ENCODE measurements at regions not wholly inside any gene's neighbourhood (a gene's known extent, or its start where the extent isn't known, plus 50 kb on each side); places are given as distances from the start of the nearest gene placed in this dataset.

GRCh38 chr17:5825717-5826330 is 241.5 kb upstream of the NLRP1 start:
- Histone ChIP-seq H3K36me3 (ENCODE audit: insufficient read depth, low read length) (no peaks in the 10 kb centered on the region), H3K9me3 (ENCODE audit: low read depth, low read length) (no peaks in the 10 kb centered on the region), H3K4me3 (no peak overlapping the region), H3K27ac (no peak overlapping the region), H3K9ac (ENCODE audit: insufficient read length) (no peak overlapping the region)
- no peak for TF ChIP-seq FOXP2 (optimal IDR thresholded peaks at IDR 0.05; ENCODE audit: control extremely low read depth, extremely low read length, insufficient read depth)
- no peak for TF ChIP-seq POLR2AphosphoS5 (IDR thresholded peaks at IDR 0.05; ENCODE audit: borderline replicate concordance, low read depth, low read length)
- no peak for TF ChIP-seq EZH2 (IDR thresholded peaks at IDR 0.05)
- no peak for DNase-seq (ENCODE audit: low read depth, low spot score)

GRCh38 chr17:5826384-5826783 is 242.1 kb upstream of the NLRP1 start:
- no peak overlapping the region for H3K4me3 ChIP-seq
- no peak overlapping the region for H3K9ac ChIP-seq (ENCODE audit: insufficient read length)
- H3K36me3 ChIP-seq (ENCODE audit: insufficient read depth, low read length) = no peaks in the 10 kb centered on the region
- H3K9me3 ChIP-seq (ENCODE audit: low read depth, low read length) = no peaks in the 10 kb centered on the region
- no peak for DNase-seq (ENCODE audit: low read depth, low spot score)
- TF ChIP-seq EZH2 (IDR thresholded peaks at IDR 0.05) (no peak), FOXP2 (optimal IDR thresholded peaks at IDR 0.05; ENCODE audit: control extremely low read depth, extremely low read length, insufficient read depth) (no peak), POLR2AphosphoS5 (IDR thresholded peaks at IDR 0.05; ENCODE audit: borderline replicate concordance, low read depth, low read length) (no peak)
- no peak overlapping the region for H3K27ac ChIP-seq

DNA sequence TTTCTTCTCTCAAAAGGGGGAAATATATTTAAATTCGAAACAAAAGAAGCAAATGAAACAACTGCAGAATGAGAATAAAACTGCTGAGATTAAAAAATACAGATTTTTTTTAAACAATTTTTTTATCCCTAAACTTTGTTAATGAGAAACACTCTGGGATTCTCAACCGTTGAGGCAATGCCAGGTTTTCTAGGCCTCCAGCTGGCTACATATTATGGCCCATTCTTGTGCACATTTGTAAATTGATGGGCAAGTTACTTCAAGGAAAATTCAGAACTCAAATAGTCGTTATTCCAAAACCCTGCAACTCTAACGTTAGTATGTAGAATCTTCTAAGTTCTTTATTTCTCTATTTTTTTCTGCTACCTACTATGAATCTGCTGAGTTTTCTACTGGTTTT is 239.3 kb upstream of the WSCD1 start:
- H3K27ac ChIP-seq = no peak overlapping the region
- no peak overlapping the region for H3K4me3 ChIP-seq
- no peak for TF ChIP-seq POLR2AphosphoS5 (IDR thresholded peaks at IDR 0.05; ENCODE audit: borderline replicate concordance, low read depth, low read length)
- TF ChIP-seq EZH2 (IDR thresholded peaks at IDR 0.05) = no peak
- DNase-seq (ENCODE audit: low read depth, low spot score) = no peak
- no peaks in the 10 kb centered on the region for H3K9me3 ChIP-seq (ENCODE audit: low read depth, low read length)
- H3K9ac ChIP-seq (ENCODE audit: insufficient read length) = no peak overlapping the region
- no peaks in the 10 kb centered on the region for H3K36me3 ChIP-seq (ENCODE audit: insufficient read depth, low read length)

DNA sequence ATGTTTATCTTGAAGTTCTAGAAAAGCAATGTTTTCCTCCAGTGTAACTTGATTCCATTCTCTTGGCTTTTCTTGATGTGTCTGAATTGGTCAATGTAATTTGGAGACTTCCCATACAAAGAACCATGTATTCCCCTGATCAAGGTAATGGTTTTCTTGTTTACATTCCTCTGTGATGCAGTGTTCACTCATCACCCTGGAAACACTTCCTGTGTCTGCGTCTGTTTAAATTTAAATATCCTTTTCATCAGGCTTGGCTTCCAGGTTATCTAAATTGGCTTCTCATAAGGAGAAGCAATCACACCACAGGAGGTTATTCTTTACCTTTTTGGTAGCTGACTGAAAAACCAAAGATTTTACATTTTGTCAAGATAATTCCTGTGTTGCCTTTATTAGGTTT is 237.3 kb upstream of the WSCD1 start:
- no peak overlapping the region for H3K9ac ChIP-seq (ENCODE audit: insufficient read length)

GRCh38 chr17:5837055-5837491 is 233.1 kb upstream of the WSCD1 start:
- no peak for DNase-seq (ENCODE audit: low read depth, low spot score)

More for the DNA sequence above, 237.3 kb upstream of the WSCD1 start:
- TF ChIP-seq FOXP2 (optimal IDR thresholded peaks at IDR 0.05; ENCODE audit: control extremely low read depth, extremely low read length, insufficient read depth) (no peak), EZH2 (IDR thresholded peaks at IDR 0.05) (no peak), POLR2AphosphoS5 (IDR thresholded peaks at IDR 0.05; ENCODE audit: borderline replicate concordance, low read depth, low read length) (no peak)
- no peaks in the 10 kb centered on the region for H3K36me3 ChIP-seq (ENCODE audit: insufficient read depth, low read length)
- no peak for DNase-seq (ENCODE audit: low read depth, low spot score)
- H3K4me3 ChIP-seq = no peak overlapping the region
- H3K27ac ChIP-seq = no peak overlapping the region
- no peaks in the 10 kb centered on the region for H3K9me3 ChIP-seq (ENCODE audit: low read depth, low read length)

GRCh38 chr17:5838661-5839300 is 231.4 kb upstream of the WSCD1 start:
- TF ChIP-seq POLR2AphosphoS5 (IDR thresholded peaks at IDR 0.05; ENCODE audit: borderline replicate concordance, low read depth, low read length) = no peak
- TF ChIP-seq FOXP2 (optimal IDR thresholded peaks at IDR 0.05; ENCODE audit: control extremely low read depth, extremely low read length, insufficient read depth) = no peak
- TF ChIP-seq EZH2 (IDR thresholded peaks at IDR 0.05) = no peak
- Histone ChIP-seq H3K9ac (ENCODE audit: insufficient read length) (no peak overlapping the region), H3K4me3 (no peak overlapping the region), H3K9me3 (ENCODE audit: low read depth, low read length) (no peaks in the 10 kb centered on the region), H3K27ac (no peak overlapping the region), H3K36me3 (ENCODE audit: insufficient read depth, low read length) (no peaks in the 10 kb centered on the region)
- DNase-seq (ENCODE audit: low read depth, low spot score) = no peak

More at GRCh38 chr17:5837055-5837491, 233.1 kb upstream of the WSCD1 start:
- H3K27ac ChIP-seq = no peak overlapping the region
- H3K4me3 ChIP-seq = no peak overlapping the region
- H3K9me3 ChIP-seq (ENCODE audit: low read depth, low read length) = no peaks in the 10 kb centered on the region
- no peaks in the 10 kb centered on the region for H3K36me3 ChIP-seq (ENCODE audit: insufficient read depth, low read length)
- no peak overlapping the region for H3K9ac ChIP-seq (ENCODE audit: insufficient read length)
- TF ChIP-seq EZH2 (IDR thresholded peaks at IDR 0.05) (no peak), POLR2AphosphoS5 (IDR thresholded peaks at IDR 0.05; ENCODE audit: borderline replicate concordance, low read depth, low read length) (no peak), FOXP2 (optimal IDR thresholded peaks at IDR 0.05; ENCODE audit: control extremely low read depth, extremely low read length, insufficient read depth) (no peak)

DNA sequence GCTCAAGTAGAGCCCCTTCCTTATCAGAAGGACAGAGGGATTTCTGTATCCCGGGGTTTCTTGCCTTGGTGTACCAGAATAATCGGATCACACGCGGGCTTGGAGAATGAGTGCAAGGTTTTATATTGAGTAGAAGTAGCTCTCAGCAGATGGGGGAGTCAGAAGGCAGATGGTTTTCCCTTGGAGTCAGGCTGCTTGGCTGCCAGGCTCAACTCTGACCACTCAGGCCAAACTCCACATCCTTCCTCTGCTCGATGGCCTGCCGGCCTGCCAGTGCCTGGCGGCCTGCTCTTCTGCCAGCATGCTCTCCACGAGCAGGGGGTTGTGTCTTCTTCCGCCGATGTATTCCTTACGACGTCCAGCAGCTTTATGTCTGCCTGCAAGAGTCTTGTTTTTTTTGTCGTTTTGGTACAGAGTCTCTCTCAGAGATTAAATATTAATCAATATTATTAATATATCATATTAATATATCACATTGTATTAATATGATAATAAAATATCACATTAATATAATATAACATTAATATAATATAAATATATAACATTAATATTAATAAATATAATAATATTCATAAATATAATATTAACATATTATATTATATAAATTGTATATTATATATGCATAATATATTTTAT is 229.2 kb upstream of the WSCD1 start:
- no peaks in the 10 kb centered on the region for H3K36me3 ChIP-seq (ENCODE audit: insufficient read depth, low read length)
- TF ChIP-seq EZH2 (IDR thresholded peaks at IDR 0.05) (no peak), POLR2AphosphoS5 (IDR thresholded peaks at IDR 0.05; ENCODE audit: borderline replicate concordance, low read depth, low read length) (no peak), FOXP2 (optimal IDR thresholded peaks at IDR 0.05; ENCODE audit: control extremely low read depth, extremely low read length, insufficient read depth) (no peak)
- no peak overlapping the region for H3K4me3 ChIP-seq
- no peaks in the 10 kb centered on the region for H3K9me3 ChIP-seq (ENCODE audit: low read depth, low read length)
- no peak for DNase-seq (ENCODE audit: low read depth, low spot score)
- H3K9ac ChIP-seq (ENCODE audit: insufficient read length) = no peak overlapping the region
- no peak overlapping the region for H3K27ac ChIP-seq

DNA sequence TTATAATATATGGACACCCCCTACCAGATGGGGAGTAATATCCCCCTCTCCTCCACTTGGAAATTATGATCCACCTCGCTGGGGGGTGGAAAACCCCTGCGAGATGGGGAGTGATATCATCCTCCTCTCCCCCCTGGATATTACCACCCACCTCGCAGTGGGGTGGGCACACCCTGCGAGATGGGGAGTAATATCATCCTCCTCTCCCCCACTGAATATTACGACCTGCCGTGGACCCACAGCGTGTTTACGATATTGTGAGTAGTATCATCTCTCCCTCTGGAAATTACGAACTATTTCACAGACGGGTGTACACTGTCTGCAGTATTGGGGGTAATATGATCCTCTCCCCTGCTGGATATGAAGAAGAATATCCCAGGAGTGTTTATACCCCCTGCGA is 228.3 kb upstream of the WSCD1 start:
- no peaks in the 10 kb centered on the region for H3K9me3 ChIP-seq (ENCODE audit: low read depth, low read length)
- H3K36me3 ChIP-seq (ENCODE audit: insufficient read depth, low read length) = no peaks in the 10 kb centered on the region
- no peak overlapping the region for H3K9ac ChIP-seq (ENCODE audit: insufficient read length)
- TF ChIP-seq EZH2 (IDR thresholded peaks at IDR 0.05) (no peak), POLR2AphosphoS5 (IDR thresholded peaks at IDR 0.05; ENCODE audit: borderline replicate concordance, low read depth, low read length) (no peak), FOXP2 (optimal IDR thresholded peaks at IDR 0.05; ENCODE audit: control extremely low read depth, extremely low read length, insufficient read depth) (no peak)
- no peak overlapping the region for H3K27ac ChIP-seq
- no peak overlapping the region for H3K4me3 ChIP-seq
- no peak for DNase-seq (ENCODE audit: low read depth, low spot score)

Measured in SK-N-MC (cell line).